ENCODE measurements at regions not wholly inside any gene's neighbourhood (a gene's known extent, or its start where the extent isn't known, plus 50 kb on each side); places are given as distances from the start of the nearest gene placed in this dataset.

DNA sequence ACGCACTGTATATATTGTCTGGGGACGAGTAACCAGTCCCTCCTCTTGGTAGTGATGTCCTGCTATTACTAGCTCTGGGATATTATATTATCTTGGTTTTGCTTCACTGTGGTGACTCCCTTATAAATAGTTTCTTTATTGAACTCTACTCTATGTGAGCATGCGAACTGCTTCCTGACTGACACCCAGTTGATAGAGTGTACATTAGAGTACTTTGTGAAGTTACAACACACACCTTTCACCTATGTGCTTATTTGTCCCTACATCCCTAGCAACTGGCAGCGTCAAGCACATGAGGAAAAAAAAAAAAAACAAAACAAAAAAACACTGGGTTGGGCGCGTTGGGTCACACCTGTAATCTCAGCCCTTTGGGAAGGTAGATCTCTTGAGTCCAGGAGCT, 67.3 kb upstream of the TENT5A start:
- Histone ChIP-seq H3K27me3 (replicated peaks in 1 of 4; ENCODE audit: control insufficient read depth in 3 of 4, extremely low read depth in 1 of 4, insufficient read depth in 3 of 4, low read length in 3 of 4) (no peaks in the 10 kb centered on the region), H3K4me3 (ENCODE audit: extremely low read depth in 1 of 4, insufficient read depth in 2 of 4, low read depth in 3 of 4, low read length in 4 of 4) (no peak overlapping the region), H2BK5ac (ENCODE audit: low read depth, low read length) (no peak overlapping the region), H2BK12ac (ENCODE audit: low read depth, low read length) (no peak overlapping the region), H3K18ac (ENCODE audit: extremely low read depth, low read length) (no peak overlapping the region), H4K5ac (ENCODE audit: insufficient read length, low read depth, low read length) (no peak overlapping the region), H3K27ac (ENCODE audit: low read depth, low read length) (no peak overlapping the region), H2BK120ac (replicated peaks; ENCODE audit: low read depth, low read length) (no peak overlapping the region), H3K9me3 (ENCODE audit: insufficient read depth in 2 of 2, low read depth in 1 of 2, low read length in 1 of 2) (no peaks in the 10 kb centered on the region), H3K56ac (replicated peaks; ENCODE audit: insufficient read length, low read depth, low read length) (no peak overlapping the region), H3K79me2 (ENCODE audit: control insufficient read depth in 1 of 2, insufficient read depth in 2 of 2, low read length in 2 of 2) (no peaks in the 10 kb centered on the region), H2AK5ac (ENCODE audit: low read depth, low read length) (no peak overlapping the region), H2BK15ac (ENCODE audit: low read length) (no peak overlapping the region), H3K9ac (replicated peaks in 1 of 4; ENCODE audit: extremely low read depth in 1 of 4, low read depth in 3 of 4, low read length in 3 of 4) (no peak overlapping the region), H4K20me1 (replicated peaks in 1 of 2; ENCODE audit: control insufficient read depth in 1 of 2, insufficient read depth in 2 of 2, low read length in 2 of 2) (no peaks in the 10 kb centered on the region), H3K23me2 (ENCODE audit: low read depth, low read length) (no peaks in the 10 kb centered on the region), H3K14ac (ENCODE audit: insufficient read length) (no peak overlapping the region), H2AFZ (ENCODE audit: low read length) (no peak overlapping the region), H3K36me3 (ENCODE audit: control insufficient read depth in 2 of 4, insufficient read depth in 4 of 4, low read length in 3 of 4) (no peaks in the 10 kb centered on the region), H3K4me2 (ENCODE audit: insufficient read depth in 1 of 2, low read depth in 2 of 2, low read length in 2 of 2) (no peak overlapping the region), H3K4me1 (replicated peaks in 1 of 4; ENCODE audit: control insufficient read depth in 3 of 4, insufficient read depth in 4 of 4, low read length in 3 of 4) (no peaks in the 10 kb centered on the region), H3K79me1 (ENCODE audit: low read depth, low read length) (no peaks in the 10 kb centered on the region), H4K8ac (ENCODE audit: extremely low read depth, insufficient read depth, low read length) (no peak overlapping the region), H3K4ac (replicated peaks; ENCODE audit: insufficient read length, low read depth, low read length) (no peak overlapping the region), H4K91ac (replicated peaks; ENCODE audit: insufficient read length, low read length) (no peak overlapping the region), H3K23ac (ENCODE audit: insufficient read length) (no peak overlapping the region), H2BK20ac (ENCODE audit: low read length) (no peak overlapping the region)
- FAIRE-seq = no peak
- DNase-seq (ENCODE audit: low read depth in 1 of 2, low spot score in 2 of 2) = no peak
- POLR2A ChIA-PET (ENCODE audit: partially characterized antibody) = no interaction called here
- no peak for TF ChIP-seq HDAC6 (IDR thresholded peaks at IDR 0.05; ENCODE audit: low read depth, low read length)
- no peak for TF ChIP-seq MAFK (IDR thresholded peaks at IDR 0.05; ENCODE audit: low read depth, low read length)
- CTCF ChIA-PET (ENCODE audit: partially characterized antibody) = no interaction called here
- WGBS, 2 experiments (ENCODE audit: extremely low coverage in 1 of 2, insufficient coverage in 1 of 2, insufficient read length in 1 of 2, insufficient replicate concordance in 2 of 2, low coverage in 1 of 2, low lambda C conversion rate in 2 of 2, missing lambda C conversion rate in 1 of 2) = 89% methylated on average over 6 of the region's 6 CpGs; no CpG with 5 or more reads in 1 of the 2 experiments

All from H1 (cell line).